Breast epithelium (tissue), 3 donors: ENCODE measurements at regions not wholly inside any gene's neighbourhood (a gene's known extent, or its start where the extent isn't known, plus 50 kb on each side); places are given as distances from the start of the nearest gene placed in this dataset.

Source experiments
- POLR2A ChIP-seq: fragments of 450-650 bp; IDR thresholded peaks from one replicate; pipeline ENCODE4 v1.6.1; 2016; ENCODE audit warnings: antibody characterized with exemption, mild to moderate bottlenecking, moderate library complexity
- TF ChIP-seq, protein P1 (sequence below), 3 donors: fragments of 450-650 bp; IDR thresholded peaks; one replicate each; pipeline ENCODE4 v1.5.1; 2016 to 2017; ENCODE audit warnings: antibody characterized with exemption in 3 of 3, mild to moderate bottlenecking in 3 of 3, moderate library complexity in 3 of 3

DNA sequence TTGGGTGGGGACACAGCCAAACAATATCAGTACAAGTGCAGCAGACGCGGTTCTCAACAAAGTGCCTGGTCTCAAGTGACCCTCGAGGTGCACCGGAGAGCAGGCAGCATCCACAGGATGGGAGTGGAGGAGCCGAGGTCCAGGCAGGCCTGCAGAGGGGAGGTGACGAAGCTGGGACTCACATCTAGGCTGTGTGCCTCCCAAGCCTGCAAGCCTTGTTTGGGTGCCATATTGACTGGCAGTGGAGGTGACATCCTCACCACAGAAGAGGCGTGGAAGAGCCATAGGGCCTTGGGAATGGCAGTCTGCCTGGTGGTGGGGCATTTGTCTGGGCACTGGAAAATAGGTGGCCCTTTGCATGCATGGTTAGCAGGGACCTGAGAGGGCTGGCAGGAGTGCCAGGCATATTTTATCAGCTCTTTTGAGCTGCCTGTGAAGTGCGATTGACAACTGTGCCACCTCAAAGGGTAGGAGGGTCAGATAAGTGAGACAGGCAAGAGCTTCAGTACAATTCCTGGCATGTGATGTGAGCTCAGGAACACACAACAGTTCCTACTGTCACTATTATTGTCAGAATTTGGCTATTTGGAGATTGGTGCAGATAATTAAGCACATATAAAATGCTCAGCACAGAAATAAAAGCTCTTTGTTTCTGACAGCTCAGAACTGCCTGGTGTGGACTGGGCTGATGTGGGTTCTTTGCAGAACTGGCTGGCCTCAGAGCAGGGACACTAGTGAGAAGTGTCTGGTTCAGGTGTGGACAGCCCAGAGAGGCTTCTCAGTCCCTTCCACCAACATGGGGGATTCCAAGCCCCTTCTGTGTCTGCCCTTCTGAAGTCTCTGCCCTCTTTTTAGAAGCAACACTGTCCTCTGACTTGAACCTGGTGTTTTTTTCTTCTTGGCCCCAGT lies 347.6 kb upstream of the AJAP1 start:
- TF ChIP-seq, protein P1, sequence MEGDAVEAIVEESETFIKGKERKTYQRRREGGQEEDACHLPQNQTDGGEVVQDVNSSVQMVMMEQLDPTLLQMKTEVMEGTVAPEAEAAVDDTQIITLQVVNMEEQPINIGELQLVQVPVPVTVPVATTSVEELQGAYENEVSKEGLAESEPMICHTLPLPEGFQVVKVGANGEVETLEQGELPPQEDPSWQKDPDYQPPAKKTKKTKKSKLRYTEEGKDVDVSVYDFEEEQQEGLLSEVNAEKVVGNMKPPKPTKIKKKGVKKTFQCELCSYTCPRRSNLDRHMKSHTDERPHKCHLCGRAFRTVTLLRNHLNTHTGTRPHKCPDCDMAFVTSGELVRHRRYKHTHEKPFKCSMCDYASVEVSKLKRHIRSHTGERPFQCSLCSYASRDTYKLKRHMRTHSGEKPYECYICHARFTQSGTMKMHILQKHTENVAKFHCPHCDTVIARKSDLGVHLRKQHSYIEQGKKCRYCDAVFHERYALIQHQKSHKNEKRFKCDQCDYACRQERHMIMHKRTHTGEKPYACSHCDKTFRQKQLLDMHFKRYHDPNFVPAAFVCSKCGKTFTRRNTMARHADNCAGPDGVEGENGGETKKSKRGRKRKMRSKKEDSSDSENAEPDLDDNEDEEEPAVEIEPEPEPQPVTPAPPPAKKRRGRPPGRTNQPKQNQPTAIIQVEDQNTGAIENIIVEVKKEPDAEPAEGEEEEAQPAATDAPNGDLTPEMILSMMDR (IDR thresholded peaks at IDR 0.05): no peak
- TF ChIP-seq POLR2A: no peak
